Smooth muscle cell (in vitro differentiated cells): ENCODE measurements at regions not wholly inside any gene's neighbourhood (a gene's known extent, or its start where the extent isn't known, plus 50 kb on each side); places are given as distances from the start of the nearest gene placed in this dataset.

Experiments used
- DNase-seq: peaks from one replicate; lab custom pipeline; 2025; ENCODE audit not compliant: unreplicated experiment; lab: John Stamatoyannopoulos, UW
- H2AFZ ChIP-seq: fragments of 200-600 bp; sonication (generic); 2 replicates; pipeline ENCODE4 v1.6.0; 2016; ENCODE audit warnings: antibody characterized with exemption, low read depth, mild to moderate bottlenecking
- H3F3A ChIP-seq: fragments of 200-600 bp; sonication (generic); 2 replicates; pipeline ENCODE4 v1.6.0; 2017; ENCODE audit warnings: antibody characterized with exemption, low read depth
- H3K27ac ChIP-seq: fragments of 200-600 bp; sonication (generic); 2 replicates; pipeline ENCODE4 v1.5.1; 2016; ENCODE audit warnings: low read depth, mild to moderate bottlenecking
- H3K27me3 ChIP-seq: fragments of 200-600 bp; sonication (generic); 2 replicates; pipeline ENCODE4 v1.6.1; 2016; ENCODE audit warnings: low read depth, mild to moderate bottlenecking
- H3K36me3 ChIP-seq: fragments of 200-600 bp; sonication (generic); 2 replicates; pipeline ENCODE4 v1.5.1; 2016; ENCODE audit warnings: low read depth
- H3K4me1 ChIP-seq: fragments of 200-600 bp; sonication (generic); 2 replicates; pipeline ENCODE4 v1.5.1; 2016; ENCODE audit warnings: low read depth
- H3K4me2 ChIP-seq: fragments of 200-600 bp; sonication (generic); 2 replicates; pipeline ENCODE4 v1.6.0; 2016; ENCODE audit warnings: mild to moderate bottlenecking
- H3K4me3 ChIP-seq: fragments of 200-600 bp; sonication (generic); 2 replicates; pipeline ENCODE4 v1.5.1; 2016; ENCODE audit warnings: mild to moderate bottlenecking
- H3K79me2 ChIP-seq: fragments of 200-600 bp; sonication (generic); 2 replicates; pipeline ENCODE4 v1.6.0; 2016; ENCODE audit warnings: low read depth, mild to moderate bottlenecking
- H3K9ac ChIP-seq: fragments of 200-600 bp; sonication (generic); 2 replicates; pipeline ENCODE4 v1.6.0; 2016; ENCODE audit warnings: low read depth
- H3K9me3 ChIP-seq: fragments of 200-600 bp; sonication (generic); replicated peaks from 2 replicates; pipeline ENCODE4 v1.5.1; 2016; ENCODE audit warnings: low read depth
- H4K20me1 ChIP-seq: fragments of 200-600 bp; sonication (generic); 2 replicates; pipeline ENCODE4 v1.6.0; 2016; ENCODE audit warnings: low read depth
- CTCF ChIP-seq: fragments of 200-600 bp; sonication (generic); IDR thresholded peaks from 2 replicates; pipeline ENCODE4 v1.5.1; 2017; ENCODE audit warnings: borderline replicate concordance, mild to moderate bottlenecking, antibody characterized with exemption; ENCODE audit not compliant: insufficient read depth, poor library complexity, severe bottlenecking
- WGBS: methylation state at CpG from one replicate; pipeline ENCODE4 v1.1.7; 2016; ENCODE audit warnings: low lambda C conversion rate; 5-methylcytosine and 5-hydroxymethylcytosine counted together

- no peak overlapping the region for H3K9ac ChIP-seq
- no peaks in the 10 kb centered on the region for H3K79me2 ChIP-seq
- H3F3A ChIP-seq, result no peaks in the 10 kb centered on the region
- no peaks in the 10 kb centered on the region for H3K9me3 ChIP-seq
- no peaks in the 10 kb centered on the region for H3K36me3 ChIP-seq
- no peak overlapping the region for H2AFZ ChIP-seq
- DNase-seq, result no peak
- 95% methylated on average over 6 of the region's 6 CpGs for WGBS
- H3K27me3 ChIP-seq, result no peaks in the 10 kb centered on the region
- no peaks in the 10 kb centered on the region for H3K4me1 ChIP-seq
- no peak overlapping the region for H3K4me2 ChIP-seq
- H3K27ac ChIP-seq, result no peak overlapping the region
- no peak overlapping the region for H3K4me3 ChIP-seq
- TF ChIP-seq CTCF, result no peak
- no peaks in the 10 kb centered on the region for H4K20me1 ChIP-seq
These were observed 341.0 kb downstream of the IRX2 start for GRCh38 chr5:2410451-2410850.

- Histone ChIP-seq H3K4me1 (no peaks in the 10 kb centered on the region), H4K20me1 (no peaks in the 10 kb centered on the region), H3K9me3 (no peaks in the 10 kb centered on the region), H3K9ac (no peak overlapping the region), H3K79me2 (no peaks in the 10 kb centered on the region), H3K36me3 (no peaks in the 10 kb centered on the region), H3K4me2 (no peak overlapping the region), H3K4me3 (no peak overlapping the region), H3K27me3 (no peaks in the 10 kb centered on the region), H3K27ac (no peak overlapping the region), H2AFZ (no peak overlapping the region), H3F3A (no peaks in the 10 kb centered on the region)
- no peak for TF ChIP-seq CTCF
- 77% methylated on average over 1 of the region's 1 CpG for WGBS
- no peak for DNase-seq
These were observed 348.2 kb downstream of the IRX2 start for GRCh38 chr5:2403296-2403695.

GRCh38 chr5:2399804-2400203 is 351.7 kb downstream of the IRX2 start:
- 84% methylated on average over 7 of the region's 7 CpGs for WGBS
- DNase-seq, result no peak
- H4K20me1 ChIP-seq, result no peaks in the 10 kb centered on the region
- no peaks in the 10 kb centered on the region for H3K9me3 ChIP-seq
- H3F3A ChIP-seq, result no peaks in the 10 kb centered on the region
- no peaks in the 10 kb centered on the region for H3K27me3 ChIP-seq
- H3K36me3 ChIP-seq, result no peaks in the 10 kb centered on the region
- no peak overlapping the region for H3K4me3 ChIP-seq
- TF ChIP-seq CTCF, result no peak
- no peaks in the 10 kb centered on the region for H3K4me1 ChIP-seq
- no peak overlapping the region for H3K4me2 ChIP-seq
- no peak overlapping the region for H2AFZ ChIP-seq
- H3K79me2 ChIP-seq, result no peaks in the 10 kb centered on the region
- no peak overlapping the region for H3K27ac ChIP-seq
- H3K9ac ChIP-seq, result no peak overlapping the region

- Histone ChIP-seq H3K9me3 (no peaks in the 10 kb centered on the region), H3K4me3 (no peak overlapping the region), H4K20me1 (no peaks in the 10 kb centered on the region), H3F3A (no peaks in the 10 kb centered on the region), H3K9ac (no peak overlapping the region), H3K4me1 (no peaks in the 10 kb centered on the region), H3K79me2 (no peaks in the 10 kb centered on the region), H2AFZ (no peak overlapping the region), H3K4me2 (no peak overlapping the region), H3K27ac (no peak overlapping the region), H3K27me3 (no peaks in the 10 kb centered on the region), H3K36me3 (no peaks in the 10 kb centered on the region)
- no peak for TF ChIP-seq CTCF
- DNase-seq, result no peak
- 71% methylated on average over 4 of the region's 4 CpGs for WGBS
These were observed 352.4 kb downstream of the IRX2 start for GRCh38 chr5:2399096-2399495.
